OCI-LY1 (cell line): ENCODE measurements at regions not wholly inside any gene's neighbourhood (a gene's known extent, or its start where the extent isn't known, plus 50 kb on each side); places are given as distances from the start of the nearest gene placed in this dataset.

ENCODE experiments used
- CTCF ChIP-seq: fragments of 200-600 bp; sonication (generic), shearing (Covaris generic); IDR thresholded peaks from 2 replicates; pipeline ENCODE4 v1.5.1; 2017; ENCODE audit warnings: mild to moderate bottlenecking, antibody characterized with exemption, low read length, moderate library complexity, mixed read lengths
- EZH2 ChIP-seq: fragments of 200-600 bp; sonication (generic), shearing (Covaris generic); IDR thresholded peaks from 2 replicates; pipeline ENCODE4 v1.8.0; 2017; ENCODE audit warnings: borderline replicate concordance, mixed run types, mild to moderate bottlenecking, antibody characterized with exemption, low read length, moderate library complexity, mixed read lengths

GRCh38 chr17:31609996-31610910, 218.8 kb downstream of the RAB11FIP4 start:
- TF ChIP-seq EZH2 = no peak
- no peak for TF ChIP-seq CTCF
